H9 (cell line): ENCODE measurements at regions not wholly inside any gene's neighbourhood (a gene's known extent, or its start where the extent isn't known, plus 50 kb on each side); places are given as distances from the start of the nearest gene placed in this dataset.

Experiments used
- DNase-seq: peaks from one replicate; pipeline ENCODE4 v3.0.0-alpha.2; 2017
- H2AFZ ChIP-seq: one replicate; pipeline ENCODE4 v1.6.1; 2013; ENCODE audit warnings: mild to moderate bottlenecking, low read length, control low read depth, moderate library complexity
- H2AK5ac ChIP-seq: 2 replicates; pipeline ENCODE4 v1.6.1; 2013; ENCODE audit warnings: low read length, control low read depth, mixed read lengths; ENCODE audit not compliant: insufficient read length
- H2BK120ac ChIP-seq: one replicate; pipeline ENCODE4 v1.6.1; 2013; ENCODE audit warnings: low read depth, mild to moderate bottlenecking, low read length, control low read depth, inconsistent platforms; ENCODE audit not compliant: poor library complexity, severe bottlenecking
- H2BK12ac ChIP-seq: 2 replicates; pipeline ENCODE4 v1.6.1; 2013; ENCODE audit warnings: low read length, control low read depth, mixed read lengths, low read depth; ENCODE audit not compliant: insufficient read length
- H2BK15ac ChIP-seq: 2 replicates; pipeline ENCODE4 v1.6.1; 2013; ENCODE audit warnings: low read depth, low read length, control low read depth
- H2BK20ac ChIP-seq: one replicate; pipeline ENCODE4 v1.6.1; 2013; ENCODE audit warnings: low read depth, mild to moderate bottlenecking, low read length, control low read depth, inconsistent platforms; ENCODE audit not compliant: poor library complexity, severe bottlenecking
- H2BK5ac ChIP-seq: 2 replicates; pipeline ENCODE4 v1.6.1; 2013; ENCODE audit warnings: low read length, control low read depth, mixed read lengths; ENCODE audit not compliant: insufficient read length
- H3K14ac ChIP-seq: 2 replicates; pipeline ENCODE4 v1.6.1; 2013; ENCODE audit warnings: low read length, control low read depth; ENCODE audit not compliant: insufficient read depth
- H3K18ac ChIP-seq: 2 replicates; pipeline ENCODE4 v1.6.1; 2013; ENCODE audit warnings: low read depth, mild to moderate bottlenecking, mixed read lengths, low read length, control low read depth; ENCODE audit not compliant: insufficient read length
- H3K23ac ChIP-seq: 2 replicates; pipeline ENCODE4 v1.6.1; 2013; ENCODE audit warnings: low read length, control low read depth, mixed read lengths, low read depth; ENCODE audit not compliant: insufficient read length
- H3K23me2 ChIP-seq: 2 replicates; pipeline ENCODE4 v1.6.1; 2013; ENCODE audit warnings: low read depth, mild to moderate bottlenecking, mixed read lengths, low read length, control low read depth; ENCODE audit not compliant: insufficient read length, poor library complexity, severe bottlenecking
- H3K27ac ChIP-seq: 2 replicates; pipeline ENCODE4 v1.5.1; 2013; ENCODE audit warnings: low read length, control low read depth, mixed read lengths, low read depth; ENCODE audit not compliant: insufficient read length
- H3K27me3 ChIP-seq: 2 replicates; pipeline ENCODE4 v1.6.1; 2013; ENCODE audit warnings: low read length, control low read depth, inconsistent platforms; ENCODE audit not compliant: insufficient read depth
- H3K4ac ChIP-seq: 2 replicates; pipeline ENCODE4 v1.6.1; 2013; ENCODE audit warnings: low read depth, mild to moderate bottlenecking, control low read depth, inconsistent platforms, low read length, moderate library complexity
- H3K4me1 ChIP-seq: 2 replicates; pipeline ENCODE4 v1.6.1; 2013; ENCODE audit warnings: low read length, control low read depth, inconsistent platforms; ENCODE audit not compliant: insufficient read depth
- H3K4me2 ChIP-seq: 2 replicates; pipeline ENCODE4 v1.6.1; 2013; ENCODE audit warnings: low read length, control low read depth, mixed read lengths; ENCODE audit not compliant: insufficient read length, insufficient read depth
- H3K56ac ChIP-seq: 2 replicates; pipeline ENCODE4 v1.6.1; 2013; ENCODE audit warnings: low read depth, mild to moderate bottlenecking, mixed read lengths, low read length, control low read depth; ENCODE audit not compliant: insufficient read length
- H3K79me1 ChIP-seq: 2 replicates; pipeline ENCODE4 v1.6.1; 2013; ENCODE audit warnings: low read depth, mild to moderate bottlenecking, moderate library complexity, low read length, control low read depth, inconsistent platforms; ENCODE audit not compliant: insufficient read depth, poor library complexity, severe bottlenecking
- H3K79me2 ChIP-seq: 2 replicates; pipeline ENCODE4 v1.6.1; 2013; ENCODE audit warnings: low read length, control low read depth, inconsistent platforms; ENCODE audit not compliant: insufficient read depth
- H3K9ac ChIP-seq: 2 replicates; pipeline ENCODE4 v1.6.1; 2013; ENCODE audit warnings: low read length, control low read depth, mixed read lengths; ENCODE audit not compliant: insufficient read length; ENCODE audit errors: extremely low read depth
- H3K9me3 ChIP-seq: one replicate; pipeline ENCODE4 v1.6.1; 2013; ENCODE audit warnings: low read depth, low read length, inconsistent platforms; ENCODE audit not compliant: control insufficient read depth
- H3T11ph ChIP-seq: one replicate; pipeline ENCODE4 v1.6.1; 2013; ENCODE audit warnings: mild to moderate bottlenecking, low read length, control low read depth, inconsistent platforms
- H4K20me1 ChIP-seq: one replicate; pipeline ENCODE4 v1.6.1; 2013; ENCODE audit not compliant: control insufficient read depth, insufficient read length, insufficient read depth
- H4K5ac ChIP-seq: 2 replicates; pipeline ENCODE4 v1.6.1; 2013; ENCODE audit warnings: low read depth, mild to moderate bottlenecking, mixed read lengths, low read length, control low read depth; ENCODE audit not compliant: insufficient read length
- H4K8ac ChIP-seq: replicated peaks from 2 replicates; pipeline ENCODE4 v1.6.1; 2013; ENCODE audit warnings: low read length, control low read depth, mixed read lengths, low read depth; ENCODE audit not compliant: insufficient read length
- H4K91ac ChIP-seq: 2 replicates; pipeline ENCODE4 v1.6.1; 2013; ENCODE audit warnings: low read depth, mild to moderate bottlenecking, moderate library complexity, mixed read lengths, low read length, control low read depth; ENCODE audit not compliant: insufficient read length
- H3K27ac Mint-ChIP-seq, 3 experiments: 2 replicates in 2 of 3; 3 replicates in 1 of 3; pipeline ENCODE4 v1.8.0; 2020 to 2021; ENCODE audit warnings: mixed read lengths in 3 of 3, mild to moderate bottlenecking in 1 of 3, moderate library complexity in 1 of 3
- H3K27me3 Mint-ChIP-seq: 2 replicates; pipeline ENCODE4 v1.8.0; 2021; ENCODE audit warnings: low read depth, mild to moderate bottlenecking, moderate library complexity, mixed read lengths
- H3K36me3 Mint-ChIP-seq, 3 experiments: 2 replicates in 2 of 3; 3 replicates in 1 of 3; pipeline ENCODE4 v1.8.0; 2020 to 2021; ENCODE audit warnings: low read depth in 3 of 3, mixed read lengths in 3 of 3; ENCODE audit not compliant: insufficient read depth in 1 of 3
- H3K4me1 Mint-ChIP-seq, 2 experiments: 2 replicates each; pipeline ENCODE4 v1.8.0; 2020; ENCODE audit warnings: mixed read lengths in 2 of 2
- H3K4me3 Mint-ChIP-seq, 2 experiments: 2 replicates in 1 of 2; 3 replicates in 1 of 2; pipeline ENCODE4 v1.8.0; 2020 to 2021; ENCODE audit warnings: mild to moderate bottlenecking in 2 of 2, mixed read lengths in 2 of 2, moderate library complexity in 1 of 2
- H3K9me3 Mint-ChIP-seq, 2 experiments: 2 replicates in 1 of 2; 3 replicates in 1 of 2; pipeline ENCODE4 v1.8.0; 2020; ENCODE audit warnings: mild to moderate bottlenecking in 2 of 2, mixed read lengths in 2 of 2, moderate library complexity in 1 of 2
- CTCF ChIP-seq: fragments of 200-600 bp; sonication (generic); conservative IDR thresholded peaks from 3 replicates; pipeline ENCODE4 v1.8.0; 2021; ENCODE audit warnings: antibody characterized with exemption, mild to moderate bottlenecking
- WGBS: extraction: QIAGEN DNeasy Blood & Tissue Kit; methylation state at CpG from one replicate; pipeline ENCODE4 v1.1.7; 2013; ENCODE audit warnings: missing lambda C conversion rate, low lambda C conversion rate, mixed read lengths; ENCODE audit not compliant: insufficient read length; ENCODE audit errors: extremely low coverage; 5-methylcytosine and 5-hydroxymethylcytosine counted together

DNA sequence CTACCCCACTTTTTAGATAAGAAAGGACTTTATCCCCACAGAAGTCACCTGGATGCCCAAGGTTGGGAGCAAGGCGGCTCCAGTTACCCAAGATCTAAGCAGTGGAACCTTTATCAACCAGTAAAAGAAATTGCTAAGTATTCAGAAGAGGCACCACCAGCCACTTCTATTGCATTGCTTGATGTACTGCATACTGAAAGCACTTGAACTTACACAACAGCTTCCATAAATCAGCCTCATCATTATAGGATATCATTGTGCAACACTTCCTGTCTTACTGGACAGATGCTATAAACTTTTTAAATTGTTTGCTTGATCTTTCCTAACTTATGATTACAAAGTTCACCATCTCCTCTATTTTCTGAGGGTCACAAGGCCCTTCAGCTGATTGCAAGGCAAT is 642.7 kb upstream of the CXADR start:
- no peak for TF ChIP-seq CTCF
- H3K4me1 Mint-ChIP-seq = peaks cover 3 to 5% of the 10 kb centered on the region in 2 experiments; a peak in 2 of 4 replicates
- Histone ChIP-seq H3T11ph (no peak overlapping the region), H3K18ac (no peak overlapping the region), H3K79me1 (no peaks in the 10 kb centered on the region), H4K20me1 (no peaks in the 10 kb centered on the region), H3K79me2 (no peaks in the 10 kb centered on the region), H3K4ac (no peak overlapping the region), H2BK12ac (no peak overlapping the region), H3K27ac (no peak overlapping the region), H3K4me1 (no peaks in the 10 kb centered on the region), H4K5ac (no peak overlapping the region), H3K4me2 (no peak overlapping the region), H4K91ac (no peak overlapping the region), H2BK120ac (no peak overlapping the region), H2AK5ac (no peak overlapping the region), H4K8ac (no peak overlapping the region), H2BK5ac (no peak overlapping the region), H2BK20ac (no peak overlapping the region), H3K56ac (no peak overlapping the region), H3K23me2 (no peaks in the 10 kb centered on the region), H3K27me3 (no peaks in the 10 kb centered on the region), H3K23ac (no peak overlapping the region), H2AFZ (no peak overlapping the region), H3K9me3 (no peaks in the 10 kb centered on the region), H2BK15ac (no peak overlapping the region), H3K9ac (no peak overlapping the region), H3K14ac (no peak overlapping the region)
- H3K9me3 Mint-ChIP-seq = no peaks in the 10 kb centered on the region
- no peak for DNase-seq
- H3K27me3 Mint-ChIP-seq = no peaks in the 10 kb centered on the region
- no peak overlapping the region for H3K4me3 Mint-ChIP-seq
- WGBS = no CpG with 5 or more reads among the region's 1 CpG
- H3K36me3 Mint-ChIP-seq = no peaks in the 10 kb centered on the region
- no peak overlapping the region for H3K27ac Mint-ChIP-seq
